GM12878 (cell line): ENCODE measurements at regions not wholly inside any gene's neighbourhood (a gene's known extent, or its start where the extent isn't known, plus 50 kb on each side); places are given as distances from the start of the nearest gene placed in this dataset.

Experiments used
- ATAC-seq: fragments of 200-7000 bp; cut with Tn5 transposase; 3 replicates; pipeline ENCODE4 v1.9.1; 2020; ENCODE audit warnings: mild to moderate bottlenecking, moderate library complexity
- BruUV-seq: library from RNA; stranded (reverse); fragments of 400-500 nt; replicated peaks from 2 replicates; lab custom pipeline; 2021; lab: Mats Ljungman, UMichigan
- CTCF ChIA-PET: fragments of 300-600 bp; sonication (Branson Sonifier 250); formaldehyde crosslinking; extraction: SDS; loops from one replicate; lab custom pipeline; 2021; ENCODE audit warnings: inconsistent platforms; lab: Yijun Ruan, JAX
- POLR2A ChIA-PET: fragments of 350-600 bp; formaldehyde crosslinking; extraction: SDS; loops from one replicate; lab custom pipeline; 2021; ENCODE audit warnings: inconsistent platforms; lab: Charles Lee
- RAD21 ChIA-PET: fragments of 300-600 bp; sonication (Branson Sonifier 250); formaldehyde crosslinking; loops from one replicate; lab custom pipeline; 2023; ENCODE audit warnings: antibody characterized with exemption; ENCODE audit not compliant: unreplicated experiment; lab: Charles Lee
- SMC1A ChIA-PET: fragments of 300-600 bp; sonication (Branson Sonifier 250); formaldehyde crosslinking; loops from one replicate; lab custom pipeline; 2023; ENCODE audit not compliant: unreplicated experiment, uncharacterized antibody; lab: Charles Lee
- DNase-seq: peaks from one replicate; pipeline ENCODE4 v3.0.0-alpha.2; 2011; ENCODE audit warnings: low read depth, low spot score
- FAIRE-seq: peaks from 3 replicates; lab custom pipeline; 2011; peaks lifted over from hg19 to GRCh38; lab: Jason Lieb, UNC
- H2AFZ ChIP-seq: 2 replicates; pipeline ENCODE4 v1.6.0; 2011; ENCODE audit warnings: low read depth, low read length, control low read depth; ENCODE audit not compliant: control insufficient read depth
- H3K27ac ChIP-seq: 2 replicates; pipeline ENCODE4 v1.5.1; 2011; ENCODE audit warnings: control low read depth; ENCODE audit not compliant: control insufficient read depth, insufficient read depth
- H3K27me3 ChIP-seq, 2 experiments: replicated peaks in 1 of 2; 2 replicates each; pipeline versions ENCODE4 v1.6.0 to v1.6.1; 2011; ENCODE audit warnings: low read length in 1 of 2; ENCODE audit not compliant: control insufficient read depth in 2 of 2, insufficient read depth in 2 of 2
- H3K36me3 ChIP-seq, 2 experiments: 2 replicates each; pipeline ENCODE4 v1.5.1; 2011; ENCODE audit warnings: low read length in 1 of 2; ENCODE audit not compliant: control insufficient read depth in 2 of 2, insufficient read depth in 2 of 2
- H3K4me1 ChIP-seq: 2 replicates; pipeline ENCODE4 v1.6.1; 2011; ENCODE audit warnings: mild to moderate bottlenecking, low read length, moderate library complexity, mixed read lengths; ENCODE audit not compliant: control insufficient read depth, insufficient read depth
- H3K4me2 ChIP-seq: 2 replicates; pipeline ENCODE4 v1.6.0; 2011; ENCODE audit warnings: control low read depth; ENCODE audit not compliant: control insufficient read depth, insufficient read depth
- H3K4me3 ChIP-seq: fragments of 200-600 bp; sonication (generic); 2 replicates; pipeline ENCODE4 v1.5.1; 2016
- H3K79me2 ChIP-seq: 2 replicates; pipeline ENCODE4 v1.6.0; 2011; ENCODE audit warnings: low read length; ENCODE audit not compliant: control insufficient read depth, insufficient read depth
- H3K9ac ChIP-seq: 2 replicates; pipeline ENCODE4 v1.8.0; 2011; ENCODE audit warnings: low read length, control low read depth, mixed read lengths; ENCODE audit not compliant: control insufficient read depth, insufficient read depth
- H3K9me3 ChIP-seq: replicated peaks from 3 replicates; pipeline ENCODE4 v1.5.1; 2011; ENCODE audit warnings: mild to moderate bottlenecking, low read length; ENCODE audit not compliant: control insufficient read depth, insufficient read depth
- H4K20me1 ChIP-seq: 2 replicates; pipeline ENCODE4 v1.6.0; 2011; ENCODE audit not compliant: control insufficient read depth, insufficient read depth
- BCL11A ChIP-seq: IDR thresholded peaks from 2 replicates; pipeline ENCODE4 v1.6.1; 2011; ENCODE audit warnings: low read depth, low read length
- BHLHE40 ChIP-seq, 2 experiments: fragments of 450-650 bp in 1 of 2; IDR thresholded peaks; 2 replicates each; pipeline ENCODE4 v1.6.1; 2011 to 2017; ENCODE audit warnings: low read depth in 2 of 2, borderline replicate concordance in 1 of 2, improper control_type of control experiment in 1 of 2, low read length in 1 of 2, mild to moderate bottlenecking in 1 of 2
- CEBPZ ChIP-seq: fragments of 150-350 bp; IDR thresholded peaks from 2 replicates; pipeline ENCODE4 v1.6.1; 2016; ENCODE audit warnings: low read depth, low read length
- CHD1 ChIP-seq: IDR thresholded peaks from 2 replicates; pipeline ENCODE4 v1.6.1; 2012; ENCODE audit warnings: low read depth, low read length, improper control_type of control experiment
- E2F4 ChIP-seq: IDR thresholded peaks from 2 replicates; pipeline ENCODE4 v1.6.1; 2012; ENCODE audit warnings: low read depth, low read length, improper control_type of control experiment
- ESRRA ChIP-seq: IDR thresholded peaks from 2 replicates; pipeline ENCODE4 v1.6.1; 2012; ENCODE audit warnings: mild to moderate bottlenecking, low read length, improper control_type of control experiment
- ETV6 ChIP-seq, 2 experiments: fragments of 450-650 bp in 1 of 2; IDR thresholded peaks in 1 of 2; conservative IDR thresholded peaks in 1 of 2; 2 replicates each; pipeline ENCODE4 v1.6.1; 2014; ENCODE audit warnings: antibody characterized with exemption in 1 of 2, borderline replicate concordance in 1 of 2, low read depth in 1 of 2, mild to moderate bottlenecking in 1 of 2, moderate library complexity in 1 of 2
- FOS ChIP-seq: IDR thresholded peaks from 3 replicates; pipeline ENCODE4 v1.6.1; 2011; ENCODE audit warnings: borderline replicate concordance; ENCODE audit not compliant: insufficient read length; ENCODE audit errors: extremely low read depth
- IRF5 ChIP-seq: fragments of 450-650 bp; IDR thresholded peaks from 2 replicates; pipeline ENCODE4 v1.6.1; 2017; ENCODE audit warnings: borderline replicate concordance
- MYC ChIP-seq: IDR thresholded peaks from 2 replicates; pipeline ENCODE4 v1.6.1; 2011; ENCODE audit warnings: mild to moderate bottlenecking, low read length, moderate library complexity, inconsistent platforms; ENCODE audit not compliant: insufficient read depth, insufficient replicate concordance, insufficient read length, severe bottlenecking
- PKNOX1 ChIP-seq: fragments of 450-650 bp; IDR thresholded peaks from 2 replicates; pipeline ENCODE4 v1.6.1; 2016; ENCODE audit warnings: mild to moderate bottlenecking
- RBBP5 ChIP-seq: fragments of 200-600 bp; sonication (generic); conservative IDR thresholded peaks from 2 replicates; pipeline ENCODE4 v1.6.1; 2016
- SMARCA5 ChIP-seq: fragments of 450-650 bp; IDR thresholded peaks from 2 replicates; pipeline ENCODE4 v1.6.1; 2017; ENCODE audit warnings: mild to moderate bottlenecking
- ZNF207 ChIP-seq: fragments of 450-650 bp; IDR thresholded peaks from 2 replicates; pipeline ENCODE4 v1.6.1; 2014; ENCODE audit warnings: antibody characterized with exemption, mild to moderate bottlenecking, borderline replicate concordance
- in situ Hi-C: fragments of 300-500 bp; cut with MboI; formaldehyde crosslinking; loops from 9 replicates; pipeline ENCODE4 v1.14.3; 2018; ENCODE audit warnings: mixed read lengths
- intact Hi-C: fragments of 100-400 bp; cut with micrococcal nuclease; formaldehyde crosslinking; loops from one replicate; pipeline ENCODE4 v1.14.2; 2022; ENCODE audit not compliant: unreplicated experiment
- TF ChIP-seq, protein P1 (sequence below), 3 experiments: IDR thresholded peaks in 2 of 3; conservative IDR thresholded peaks in 1 of 3; 2 replicates each; pipeline ENCODE4 v1.5.1; 2011; ENCODE audit warnings: low read depth in 3 of 3, low read length in 3 of 3, mild to moderate bottlenecking in 3 of 3, control low read depth in 2 of 3, moderate library complexity in 2 of 3, inconsistent platforms in 1 of 3, mixed read lengths in 1 of 3; ENCODE audit not compliant: control insufficient read depth in 2 of 3, insufficient read depth in 1 of 3; ENCODE audit errors: extremely low read depth in 1 of 3

DNA sequence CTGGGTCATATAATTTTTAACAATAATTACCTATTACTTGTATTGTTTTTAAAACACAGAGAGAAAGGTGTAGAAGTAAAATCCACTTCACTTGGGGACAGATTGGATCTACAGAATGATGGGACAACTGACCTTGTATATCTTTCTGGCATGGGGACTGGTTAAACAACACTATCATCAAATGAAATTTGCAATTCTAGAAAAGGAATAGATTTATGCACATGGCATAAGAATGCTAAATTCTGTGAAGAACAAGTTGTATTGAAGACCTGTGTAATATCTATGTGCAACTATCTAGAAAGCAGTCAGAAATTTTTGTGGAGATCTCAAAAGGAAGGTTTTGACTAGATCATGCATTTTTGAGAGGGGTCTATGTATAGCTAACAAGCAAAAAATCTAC lies 106.3 kb upstream of the BMP5 start:
- intact Hi-C loops (loop anchor here (1.0 kb wide), 1 partner anchor 21 kb away; no protein-coding TSS in a partner anchor), in situ Hi-C loops (loop anchor here (25.0 kb wide), 1 partner anchor 606 kb away; no protein-coding TSS in a partner anchor)
- DNase-seq = no peak
- BruUV-seq = no TSS peak
- ATAC-seq = no peak
- Histone ChIP-seq H3K36me3 (no peaks in the 10 kb centered on the region), H2AFZ (no peak overlapping the region), H3K4me1 (no peaks in the 10 kb centered on the region), H3K9me3 (no peaks in the 10 kb centered on the region), H3K27me3 (no peaks in the 10 kb centered on the region), H3K4me3 (no peak overlapping the region), H3K79me2 (no peaks in the 10 kb centered on the region), H3K9ac (no peak overlapping the region), H4K20me1 (no peaks in the 10 kb centered on the region), H3K4me2 (no peak overlapping the region), H3K27ac (no peak overlapping the region)
- CTCF ChIA-PET = interaction anchor here (1.0 to 1.5 kb wide), 2 partner anchors 72 to 312 kb away, joined by 3 read pairs; no protein-coding TSS in a partner anchor
- no peak for FAIRE-seq
- no peak for TF ChIP-seq BCL11A
- no peak for TF ChIP-seq PKNOX1
- TF ChIP-seq CEBPZ = no peak
- no peak for TF ChIP-seq SMARCA5
- no peak for TF ChIP-seq IRF5
- TF ChIP-seq, protein P1, sequence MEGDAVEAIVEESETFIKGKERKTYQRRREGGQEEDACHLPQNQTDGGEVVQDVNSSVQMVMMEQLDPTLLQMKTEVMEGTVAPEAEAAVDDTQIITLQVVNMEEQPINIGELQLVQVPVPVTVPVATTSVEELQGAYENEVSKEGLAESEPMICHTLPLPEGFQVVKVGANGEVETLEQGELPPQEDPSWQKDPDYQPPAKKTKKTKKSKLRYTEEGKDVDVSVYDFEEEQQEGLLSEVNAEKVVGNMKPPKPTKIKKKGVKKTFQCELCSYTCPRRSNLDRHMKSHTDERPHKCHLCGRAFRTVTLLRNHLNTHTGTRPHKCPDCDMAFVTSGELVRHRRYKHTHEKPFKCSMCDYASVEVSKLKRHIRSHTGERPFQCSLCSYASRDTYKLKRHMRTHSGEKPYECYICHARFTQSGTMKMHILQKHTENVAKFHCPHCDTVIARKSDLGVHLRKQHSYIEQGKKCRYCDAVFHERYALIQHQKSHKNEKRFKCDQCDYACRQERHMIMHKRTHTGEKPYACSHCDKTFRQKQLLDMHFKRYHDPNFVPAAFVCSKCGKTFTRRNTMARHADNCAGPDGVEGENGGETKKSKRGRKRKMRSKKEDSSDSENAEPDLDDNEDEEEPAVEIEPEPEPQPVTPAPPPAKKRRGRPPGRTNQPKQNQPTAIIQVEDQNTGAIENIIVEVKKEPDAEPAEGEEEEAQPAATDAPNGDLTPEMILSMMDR (IDR thresholded peaks at IDR 0.05 in 2 of 3, conservative IDR thresholded peaks at IDR 0.05 in 1 of 3; ENCODE audit: control insufficient read depth in 2 of 3, extremely low read depth in 1 of 3, insufficient read depth in 1 of 3, low read depth in 3 of 3, low read length in 3 of 3) = no peak
- no peak for TF ChIP-seq ETV6 (conservative IDR thresholded peaks at IDR 0.05 in 1 of 2, IDR thresholded peaks at IDR 0.05 in 1 of 2; ENCODE audit: borderline replicate concordance in 1 of 2, low read depth in 1 of 2)
- no peak for TF ChIP-seq ESRRA
- no peak for TF ChIP-seq MYC
- no peak for TF ChIP-seq CHD1
- no peak for TF ChIP-seq BHLHE40 (IDR thresholded peaks at IDR 0.05; ENCODE audit: borderline replicate concordance in 1 of 2, low read depth in 2 of 2, low read length in 1 of 2)
- TF ChIP-seq RBBP5 = no peak
- TF ChIP-seq FOS = no peak
- no peak for TF ChIP-seq ZNF207
- no peak for TF ChIP-seq E2F4
- SMC1A ChIA-PET = no interaction called here
- POLR2A ChIA-PET = no interaction called here
- RAD21 ChIA-PET = no interaction called here
